RWPE2 (cell line): ENCODE measurements at regions not wholly inside any gene's neighbourhood (a gene's known extent, or its start where the extent isn't known, plus 50 kb on each side); places are given as distances from the start of the nearest gene placed in this dataset.

Experiments used
- ATAC-seq: fragments of 200-7000 bp; cut with Tn5 transposase; 3 replicates; pipeline ENCODE4 v1.9.1; 2021; ENCODE audit warnings: low read depth
- DNase-seq: peaks from one replicate; pipeline ENCODE4 v3.0.0-alpha.2; 2020; ENCODE audit warnings: low spot score
- H3K27ac ChIP-seq: fragments of 450-650 bp; 2 replicates; pipeline ENCODE4 v1.5.1; 2017; ENCODE audit warnings: mild to moderate bottlenecking; ENCODE audit not compliant: poor library complexity, severe bottlenecking
- H3K27me3 ChIP-seq: fragments of 250-450 bp; sonication (Bioruptor Pico); 2 replicates; pipeline ENCODE4 v1.5.1; 2021; ENCODE audit warnings: mild to moderate bottlenecking, moderate library complexity; ENCODE audit not compliant: insufficient read depth, poor library complexity, severe bottlenecking
- H3K36me3 ChIP-seq: fragments of 250-450 bp; sonication (Bioruptor Pico); 2 replicates; pipeline ENCODE4 v1.5.1; 2020; ENCODE audit warnings: low read depth, mild to moderate bottlenecking, moderate library complexity
- H3K4me1 ChIP-seq: fragments of 250-450 bp; sonication (Bioruptor Pico); 2 replicates; pipeline ENCODE4 v1.5.1; 2021; ENCODE audit warnings: mild to moderate bottlenecking, moderate library complexity; ENCODE audit not compliant: insufficient read depth, poor library complexity, severe bottlenecking
- H3K4me3 ChIP-seq: fragments of 250-450 bp; sonication (Bioruptor Pico); 2 replicates; pipeline ENCODE4 v1.5.1; 2021; ENCODE audit warnings: mild to moderate bottlenecking, moderate library complexity; ENCODE audit not compliant: severe bottlenecking
- H3K9me3 ChIP-seq: fragments of 250-450 bp; sonication (Bioruptor Pico); 2 replicates; pipeline ENCODE4 v1.5.1; 2021; ENCODE audit warnings: mild to moderate bottlenecking, moderate library complexity; ENCODE audit not compliant: severe bottlenecking
- CTCF ChIP-seq: fragments of 450-650 bp; IDR thresholded peaks from one replicate; pipeline ENCODE4 v1.5.1; 2017; ENCODE audit warnings: mild to moderate bottlenecking, moderate library complexity; ENCODE audit not compliant: poor library complexity, severe bottlenecking

GRCh38 chr4:45099471-45099870 is 373.1 kb upstream of the GNPDA2 start:
- ATAC-seq: no peak
- TF ChIP-seq CTCF: no peak
- no peaks in the 10 kb centered on the region for H3K4me1 ChIP-seq
- no peaks in the 10 kb centered on the region for H3K36me3 ChIP-seq
- H3K4me3 ChIP-seq: no peak overlapping the region
- H3K9me3 ChIP-seq: no peaks in the 10 kb centered on the region
- no peaks in the 10 kb centered on the region for H3K27me3 ChIP-seq
- no peak overlapping the region for H3K27ac ChIP-seq
- DNase-seq: no peak

GRCh38 chr4:45094684-45095083 is 368.3 kb upstream of the GNPDA2 start:
- Histone ChIP-seq H3K27me3 (no peaks in the 10 kb centered on the region), H3K9me3 (no peaks in the 10 kb centered on the region), H3K27ac (no peak overlapping the region), H3K4me3 (no peak overlapping the region), H3K36me3 (no peaks in the 10 kb centered on the region), H3K4me1 (no peaks in the 10 kb centered on the region)
- DNase-seq (no peak), ATAC-seq (no peak)
- TF ChIP-seq CTCF: no peak

- ATAC-seq (no peak), DNase-seq (no peak)
- peaks cover 2% of the 10 kb centered on the region for H3K9me3 ChIP-seq
- H3K27ac ChIP-seq: no peak overlapping the region
- TF ChIP-seq CTCF: no peak
- H3K4me3 ChIP-seq: no peak overlapping the region
- no peaks in the 10 kb centered on the region for H3K36me3 ChIP-seq
- no peaks in the 10 kb centered on the region for H3K27me3 ChIP-seq
- peaks cover 5% of the 10 kb centered on the region for H3K4me1 ChIP-seq
These were observed 355.7 kb upstream of the GNPDA2 start for GRCh38 chr4:45082101-45082500.

- no peaks in the 10 kb centered on the region for H3K36me3 ChIP-seq
- no peak overlapping the region for H3K4me3 ChIP-seq
- H3K27me3 ChIP-seq: no peaks in the 10 kb centered on the region
- DNase-seq (no peak), ATAC-seq (peak; percentile 49; the same call in 1 of the 3 replicates)
- TF ChIP-seq CTCF: no peak
- peaks cover 5% of the 10 kb centered on the region for H3K4me1 ChIP-seq
- H3K9me3 ChIP-seq: peaks cover 2% of the 10 kb centered on the region
- H3K27ac ChIP-seq: no peak overlapping the region
These were observed 353.3 kb upstream of the GNPDA2 start for GRCh38 chr4:45079616-45080015.

DNA sequence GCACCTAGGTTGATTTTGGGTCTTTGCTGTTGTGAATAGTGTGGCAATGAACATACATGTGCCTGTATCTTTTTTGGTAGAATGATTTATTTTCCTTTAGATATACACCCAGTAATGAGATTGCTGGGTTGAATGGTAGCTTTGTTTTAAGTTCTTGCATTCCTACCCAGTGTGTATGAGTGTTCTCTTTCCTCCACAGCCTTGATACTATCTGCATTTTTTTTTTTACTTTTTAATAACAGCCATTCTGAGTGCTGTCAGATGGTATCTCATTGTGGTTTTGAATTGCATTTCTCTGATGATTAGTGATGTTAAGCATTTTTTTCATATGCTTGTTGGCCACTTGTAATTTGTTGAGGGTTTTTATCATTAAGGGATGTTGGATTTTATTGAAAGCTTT is 351.8 kb upstream of the GNPDA2 start:
- Histone ChIP-seq H3K27me3 (no peaks in the 10 kb centered on the region), H3K9me3 (peaks cover 2% of the 10 kb centered on the region), H3K36me3 (no peaks in the 10 kb centered on the region), H3K4me1 (peaks cover 5% of the 10 kb centered on the region), H3K4me3 (no peak overlapping the region), H3K27ac (no peak overlapping the region)
- ATAC-seq (no peak), DNase-seq (no peak)
- no peak for TF ChIP-seq CTCF
